Nephron (organoid): ENCODE measurements at regions not wholly inside any gene's neighbourhood (a gene's known extent, or its start where the extent isn't known, plus 50 kb on each side); places are given as distances from the start of the nearest gene placed in this dataset.
A peak's percentile ranks its signal among the peaks of the same experiment; 100 is the strongest.
"Not testable (repeated sequence)": the region's sequence is repeated elsewhere in the genome, so short reads cannot be mapped to it uniquely, and the experiment has no call there.

Source experiments
- H3K27ac Mint-ChIP-seq, 3 experiments: 2 replicates each; pipeline ENCODE4 v1.8.0; 2020; ENCODE audit warnings: mixed read lengths in 3 of 3, mild to moderate bottlenecking in 2 of 3, moderate library complexity in 1 of 3
- H3K27me3 Mint-ChIP-seq: 2 replicates; pipeline ENCODE4 v1.8.0; 2021; ENCODE audit warnings: low read depth, mild to moderate bottlenecking, moderate library complexity, mixed read lengths
- H3K36me3 Mint-ChIP-seq: 2 replicates; pipeline ENCODE4 v1.8.0; 2020; ENCODE audit warnings: low read depth, mixed read lengths
- H3K4me1 Mint-ChIP-seq: 2 replicates; pipeline ENCODE4 v1.8.0; 2020; ENCODE audit warnings: mixed read lengths
- H3K4me3 Mint-ChIP-seq, 3 experiments: 2 replicates each; pipeline ENCODE4 v1.8.0; 2020; ENCODE audit warnings: mild to moderate bottlenecking in 3 of 3, mixed read lengths in 3 of 3, moderate library complexity in 2 of 3
- H3K9me3 Mint-ChIP-seq: 2 replicates; pipeline ENCODE4 v1.8.0; 2020; ENCODE audit warnings: mixed read lengths
- TF ChIP-seq, protein P1 (sequence below), 3 experiments: fragments of 200-600 bp; sonication (generic); IDR thresholded peaks; one replicate each; pipeline ENCODE4 v1.5.0; 2021; ENCODE audit warnings: antibody characterized with exemption in 3 of 3; ENCODE audit not compliant: unreplicated experiment in 3 of 3

DNA sequence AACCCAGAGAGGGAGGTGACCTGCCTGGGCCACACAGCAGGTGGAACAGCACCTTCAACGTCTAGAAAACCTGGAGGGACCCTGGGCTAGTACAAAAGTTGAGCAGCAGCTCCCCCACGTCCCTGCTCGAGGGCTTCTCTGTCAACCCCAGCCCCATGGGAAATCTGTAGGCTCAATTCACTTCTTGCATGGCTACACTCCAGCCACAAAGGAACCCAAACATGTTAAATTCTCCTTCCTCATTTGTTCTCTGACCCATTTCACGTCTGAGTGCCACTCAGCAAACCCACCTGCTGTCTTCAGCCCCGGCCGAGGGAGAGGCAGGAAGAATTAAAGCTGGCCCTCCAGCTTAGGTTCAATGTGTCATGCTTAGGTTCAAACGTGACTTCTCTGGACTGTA, 418.5 kb downstream of the MIAT start:
- H3K36me3 Mint-ChIP-seq, result no peaks in the 10 kb centered on the region
- peaks cover 3% of the 10 kb centered on the region for H3K9me3 Mint-ChIP-seq
- no peak overlapping the region for H3K27ac Mint-ChIP-seq
- TF ChIP-seq, protein P1, sequence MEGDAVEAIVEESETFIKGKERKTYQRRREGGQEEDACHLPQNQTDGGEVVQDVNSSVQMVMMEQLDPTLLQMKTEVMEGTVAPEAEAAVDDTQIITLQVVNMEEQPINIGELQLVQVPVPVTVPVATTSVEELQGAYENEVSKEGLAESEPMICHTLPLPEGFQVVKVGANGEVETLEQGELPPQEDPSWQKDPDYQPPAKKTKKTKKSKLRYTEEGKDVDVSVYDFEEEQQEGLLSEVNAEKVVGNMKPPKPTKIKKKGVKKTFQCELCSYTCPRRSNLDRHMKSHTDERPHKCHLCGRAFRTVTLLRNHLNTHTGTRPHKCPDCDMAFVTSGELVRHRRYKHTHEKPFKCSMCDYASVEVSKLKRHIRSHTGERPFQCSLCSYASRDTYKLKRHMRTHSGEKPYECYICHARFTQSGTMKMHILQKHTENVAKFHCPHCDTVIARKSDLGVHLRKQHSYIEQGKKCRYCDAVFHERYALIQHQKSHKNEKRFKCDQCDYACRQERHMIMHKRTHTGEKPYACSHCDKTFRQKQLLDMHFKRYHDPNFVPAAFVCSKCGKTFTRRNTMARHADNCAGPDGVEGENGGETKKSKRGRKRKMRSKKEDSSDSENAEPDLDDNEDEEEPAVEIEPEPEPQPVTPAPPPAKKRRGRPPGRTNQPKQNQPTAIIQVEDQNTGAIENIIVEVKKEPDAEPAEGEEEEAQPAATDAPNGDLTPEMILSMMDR (IDR thresholded peaks at IDR 0.05; ENCODE audit: unreplicated experiment in 3 of 3), result no peak
- H3K4me3 Mint-ChIP-seq, result no peak overlapping the region
- peaks cover 7% of the 10 kb centered on the region for H3K4me1 Mint-ChIP-seq
- peaks cover 60% of the 10 kb centered on the region for H3K27me3 Mint-ChIP-seq

DNA sequence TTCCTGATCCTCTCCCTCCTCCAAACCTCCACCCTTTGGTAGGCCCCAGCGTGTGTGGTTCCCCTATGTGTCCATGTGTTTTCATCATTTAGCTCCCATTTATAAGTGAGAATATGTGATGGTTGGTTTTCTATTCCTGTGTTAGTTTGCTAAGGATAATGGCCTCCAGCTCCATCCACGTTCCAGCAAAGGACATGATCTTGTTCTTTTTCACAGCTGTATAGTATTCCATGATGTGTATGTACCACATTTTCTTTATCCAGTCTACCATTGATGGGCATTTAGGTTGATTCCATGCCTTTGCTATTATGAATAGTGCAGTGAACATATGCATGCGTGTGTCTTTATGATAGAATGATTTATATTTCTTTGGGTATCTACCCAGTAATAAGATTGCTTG, 420.7 kb downstream of the MIAT start:
- H3K4me3 Mint-ChIP-seq, H3K4me1 Mint-ChIP-seq, H3K27ac Mint-ChIP-seq, H3K9me3 Mint-ChIP-seq, H3K36me3 Mint-ChIP-seq: not testable (repeated sequence)
- H3K27me3 Mint-ChIP-seq, result peaks cover 54% of the 10 kb centered on the region

DNA sequence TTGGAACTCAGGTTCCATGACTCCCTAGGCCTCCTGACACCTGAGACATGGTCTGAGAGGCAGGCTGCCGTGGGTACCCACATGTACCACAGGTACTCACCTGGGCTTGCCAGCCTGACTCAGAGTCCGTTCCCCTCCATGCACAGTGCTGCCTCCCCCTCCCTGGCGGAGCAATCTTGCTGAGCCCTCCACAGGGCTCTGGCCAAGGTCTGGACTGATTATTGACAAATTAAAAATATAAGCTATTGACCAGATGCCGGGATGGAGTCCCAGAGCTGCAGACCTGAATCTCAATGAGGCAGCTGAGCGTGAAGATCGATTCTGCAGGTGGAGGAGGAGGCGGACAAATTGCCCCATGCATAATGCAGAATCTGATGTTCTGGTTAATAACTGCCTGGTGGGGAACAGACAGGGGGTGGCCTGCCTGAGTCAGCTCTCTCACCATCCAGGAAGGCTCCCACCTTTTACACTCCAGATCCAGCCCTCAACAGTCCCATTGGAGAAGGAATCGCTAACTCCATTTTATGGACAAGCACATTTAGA, 422.7 kb downstream of the MIAT start:
- no peaks in the 10 kb centered on the region for H3K9me3 Mint-ChIP-seq
- no peaks in the 10 kb centered on the region for H3K36me3 Mint-ChIP-seq
- TF ChIP-seq, protein P1 (IDR thresholded peaks at IDR 0.05; ENCODE audit: unreplicated experiment in 3 of 3), result no peak
- peaks cover 56% of the 10 kb centered on the region for H3K27me3 Mint-ChIP-seq
- no peaks in the 10 kb centered on the region for H3K4me1 Mint-ChIP-seq
- H3K27ac Mint-ChIP-seq, result no peak overlapping the region
- H3K4me3 Mint-ChIP-seq, result no peak overlapping the region

DNA sequence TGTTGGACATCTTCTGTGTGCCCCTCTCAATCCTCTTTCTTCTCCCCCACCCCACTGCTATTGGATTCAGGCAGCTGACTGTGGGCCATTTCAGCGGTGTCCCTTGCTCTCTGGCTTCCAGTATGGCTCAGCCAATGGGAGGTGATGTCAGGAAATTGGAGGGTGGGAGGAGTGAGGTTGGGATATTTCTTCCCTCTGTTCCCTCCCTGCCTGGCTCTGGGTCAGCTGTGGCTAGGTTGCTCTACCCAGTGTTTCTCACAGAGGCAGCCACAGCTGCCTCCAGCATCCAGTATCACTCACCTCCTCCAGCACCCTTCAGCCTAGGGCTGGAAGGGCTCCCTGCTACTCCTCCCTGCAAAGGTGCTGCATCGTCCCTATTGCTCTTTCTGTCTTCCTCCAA, 423.5 kb downstream of the MIAT start:
- no peak overlapping the region for H3K27ac Mint-ChIP-seq
- H3K4me3 Mint-ChIP-seq, result no peak overlapping the region
- no peaks in the 10 kb centered on the region for H3K9me3 Mint-ChIP-seq
- H3K36me3 Mint-ChIP-seq, result no peaks in the 10 kb centered on the region
- peaks cover 57% of the 10 kb centered on the region for H3K27me3 Mint-ChIP-seq
- TF ChIP-seq, protein P1 (IDR thresholded peaks at IDR 0.05; ENCODE audit: unreplicated experiment in 3 of 3), result no peak
- peaks cover 4% of the 10 kb centered on the region for H3K4me1 Mint-ChIP-seq

DNA sequence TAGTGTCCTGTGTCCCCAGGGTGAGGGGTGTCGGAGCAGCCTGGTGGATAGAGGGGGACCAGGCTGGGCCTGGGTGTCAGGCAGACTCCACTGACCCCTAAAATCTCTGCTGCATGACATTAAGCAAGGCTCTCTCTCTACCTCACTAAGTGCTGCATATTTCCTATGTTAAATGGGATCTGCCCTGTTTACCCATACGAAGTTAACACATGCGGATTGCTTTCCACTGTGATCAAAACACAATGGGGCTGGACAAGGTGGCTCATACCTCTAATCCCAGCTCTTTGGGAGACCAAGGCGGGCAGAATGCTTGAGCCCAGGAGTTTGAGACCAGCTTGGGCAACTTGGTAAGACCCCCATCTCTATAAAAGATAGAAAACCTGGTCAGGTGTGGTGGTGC, 426.2 kb downstream of the MIAT start:
- Mint-ChIP-seq H3K4me3 (no peak overlapping the region), H3K27me3 (peaks cover 53% of the 10 kb centered on the region), H3K9me3 (peaks cover 5% of the 10 kb centered on the region), H3K4me1 (peaks cover 19% of the 10 kb centered on the region), H3K27ac (peak overlapping the region in 1 of 3 experiments; percentile 54), H3K36me3 (no peaks in the 10 kb centered on the region)
- TF ChIP-seq, protein P1 (IDR thresholded peaks at IDR 0.05; ENCODE audit: unreplicated experiment in 3 of 3), result no peak

DNA sequence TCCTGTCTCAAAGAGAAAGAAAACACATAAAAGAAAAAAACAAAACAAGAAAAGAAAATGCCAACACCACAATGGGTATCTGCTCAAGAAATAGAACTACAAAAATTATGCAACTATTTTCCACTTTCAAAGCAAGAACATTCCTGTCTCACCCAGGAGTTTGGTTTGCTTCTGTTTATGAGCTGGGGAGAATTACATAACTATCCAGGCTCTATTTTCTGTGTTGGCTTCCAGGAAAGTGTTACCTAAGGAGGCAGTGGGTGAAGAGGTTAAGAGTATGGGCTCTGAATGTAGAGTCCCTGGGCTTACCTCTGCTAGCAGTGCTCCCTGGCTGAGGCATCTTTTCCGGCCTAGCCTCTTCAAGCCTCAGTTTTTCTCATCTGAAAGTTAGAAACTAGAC, 426.7 kb downstream of the MIAT start:
- no peaks in the 10 kb centered on the region for H3K36me3 Mint-ChIP-seq
- no peak overlapping the region for H3K4me3 Mint-ChIP-seq
- peaks cover 19% of the 10 kb centered on the region for H3K4me1 Mint-ChIP-seq
- peaks cover 49% of the 10 kb centered on the region for H3K27me3 Mint-ChIP-seq
- no peak overlapping the region for H3K27ac Mint-ChIP-seq
- H3K9me3 Mint-ChIP-seq, result peaks cover 7% of the 10 kb centered on the region
- TF ChIP-seq, protein P1 (IDR thresholded peaks at IDR 0.05; ENCODE audit: unreplicated experiment in 3 of 3), result no peak
